Liver (tissue), 8 donors: ENCODE measurements at regions not wholly inside any gene's neighbourhood (a gene's known extent, or its start where the extent isn't known, plus 50 kb on each side); places are given as distances from the start of the nearest gene placed in this dataset.

ENCODE experiments used
- DNase-seq: peaks from one replicate; pipeline ENCODE4 v3.0.0-alpha.2; 2017; ENCODE audit warnings: low spot score
- H3K27ac ChIP-seq, 2 donors: one replicate each; pipeline ENCODE4 v1.7.0; 2013; ENCODE audit warnings: inconsistent platforms in 2 of 2, low read length in 2 of 2, control low read depth in 1 of 2, low read depth in 1 of 2, mild to moderate bottlenecking in 1 of 2
- H3K27me3 ChIP-seq, 4 donors: one replicate each; pipeline versions ENCODE4 v1.6.1 to v1.7.0; 2013; ENCODE audit warnings: low read length in 3 of 4, inconsistent platforms in 1 of 4, mild to moderate bottlenecking in 1 of 4, moderate library complexity in 1 of 4; ENCODE audit not compliant: control insufficient read depth in 4 of 4, insufficient read depth in 4 of 4
- H3K36me3 ChIP-seq, 4 donors: one replicate each; pipeline versions ENCODE4 v1.6.1 to v1.7.0; 2013; ENCODE audit warnings: low read length in 3 of 4, mild to moderate bottlenecking in 3 of 4, low read depth in 1 of 4, moderate library complexity in 1 of 4; ENCODE audit not compliant: control insufficient read depth in 4 of 4, insufficient read depth in 3 of 4
- H3K4me1 ChIP-seq, 4 donors: one replicate each; pipeline versions ENCODE4 v1.6.1 to v1.7.0; 2013; ENCODE audit warnings: low read length in 3 of 4, mild to moderate bottlenecking in 3 of 4, moderate library complexity in 1 of 4; ENCODE audit not compliant: control insufficient read depth in 4 of 4, insufficient read depth in 4 of 4
- H3K4me3 ChIP-seq, 3 donors: one replicate each; pipeline versions ENCODE4 v1.6.1 to v1.7.0; 2013; ENCODE audit warnings: low read length in 3 of 3, control low read depth in 1 of 3, low read depth in 1 of 3, mild to moderate bottlenecking in 1 of 3
- H3K9ac ChIP-seq, 2 donors: one replicate each; pipeline ENCODE4 v1.7.0; 2013; ENCODE audit warnings: low read length in 2 of 2, mild to moderate bottlenecking in 2 of 2, moderate library complexity in 2 of 2, control low read depth in 1 of 2, low read depth in 1 of 2
- H3K9me3 ChIP-seq, 4 donors: one replicate each; pipeline versions ENCODE4 v1.6.1 to v1.7.0; 2013; ENCODE audit warnings: low read length in 3 of 4; ENCODE audit not compliant: control insufficient read depth in 4 of 4
- EGR1 ChIP-seq, 2 donors: IDR thresholded peaks; 2 replicates each; pipeline ENCODE4 v1.6.1; 2016 to 2018; ENCODE audit warnings: antibody characterized with exemption in 2 of 2, low read depth in 2 of 2
- FOXA1 ChIP-seq: IDR thresholded peaks from 2 replicates; pipeline ENCODE4 v1.6.1; 2016; ENCODE audit warnings: antibody characterized with exemption
- FOXA2 ChIP-seq: IDR thresholded peaks from 2 replicates; pipeline ENCODE4 v1.6.1; 2016; ENCODE audit warnings: antibody characterized with exemption
- GABPA ChIP-seq, 2 donors: IDR thresholded peaks in 1 of 2; conservative IDR thresholded peaks in 1 of 2; 2 replicates each; pipeline ENCODE4 v1.6.1; 2016; ENCODE audit warnings: antibody characterized with exemption in 2 of 2, mild to moderate bottlenecking in 1 of 2, moderate library complexity in 1 of 2
- HNF4A ChIP-seq, 2 donors: conservative IDR thresholded peaks; 2 replicates each; pipeline ENCODE4 v1.6.1; 2016; ENCODE audit warnings: antibody characterized with exemption in 2 of 2, mild to moderate bottlenecking in 2 of 2
- HNF4G ChIP-seq: IDR thresholded peaks from 2 replicates; pipeline ENCODE4 v1.6.1; 2016; ENCODE audit warnings: antibody characterized with exemption
- JUND ChIP-seq, 2 donors: IDR thresholded peaks; 2 replicates each; pipeline ENCODE4 v1.6.1; 2016; ENCODE audit warnings: antibody characterized with exemption in 2 of 2
- NR2F2 ChIP-seq: IDR thresholded peaks from 2 replicates; pipeline ENCODE4 v1.6.1; 2016; ENCODE audit warnings: antibody characterized with exemption
- RXRA ChIP-seq, 2 donors: IDR thresholded peaks; 2 replicates each; pipeline ENCODE4 v1.6.1; 2017 to 2018; ENCODE audit warnings: antibody characterized with exemption in 2 of 2, mild to moderate bottlenecking in 1 of 2
- TAF1 ChIP-seq: conservative IDR thresholded peaks from 2 replicates; pipeline ENCODE4 v1.6.1; 2016; ENCODE audit warnings: antibody characterized with exemption, mild to moderate bottlenecking
- YY1 ChIP-seq: IDR thresholded peaks from 2 replicates; pipeline ENCODE4 v1.6.1; 2016; ENCODE audit warnings: antibody characterized with exemption, mild to moderate bottlenecking
- WGBS: extraction: QIAGEN DNeasy Blood & Tissue Kit; methylation state at CpG from one replicate; pipeline ENCODE4 v1.1.7; 2013; 5-methylcytosine and 5-hydroxymethylcytosine counted together
- TF ChIP-seq, protein P1 (sequence below): IDR thresholded peaks from 2 replicates; pipeline ENCODE4 v1.6.1; 2016; ENCODE audit warnings: antibody characterized with exemption
- TF ChIP-seq, protein P2 (sequence below): fragments of 150-350 bp; IDR thresholded peaks from 2 replicates; pipeline ENCODE4 v1.5.1; 2017; ENCODE audit warnings: improper control_type of control experiment, low read depth, low read length; ENCODE audit not compliant: missing input control
- TF ChIP-seq, protein P3 (sequence below): IDR thresholded peaks from 2 replicates; pipeline ENCODE4 v1.6.1; 2016; ENCODE audit warnings: antibody characterized with exemption, mild to moderate bottlenecking
- donor health status: healthy.
- donor health status: healthy.
- donor health status: healthy.
- donor health status: healthy.
- donor health status: healthy.

DNA sequence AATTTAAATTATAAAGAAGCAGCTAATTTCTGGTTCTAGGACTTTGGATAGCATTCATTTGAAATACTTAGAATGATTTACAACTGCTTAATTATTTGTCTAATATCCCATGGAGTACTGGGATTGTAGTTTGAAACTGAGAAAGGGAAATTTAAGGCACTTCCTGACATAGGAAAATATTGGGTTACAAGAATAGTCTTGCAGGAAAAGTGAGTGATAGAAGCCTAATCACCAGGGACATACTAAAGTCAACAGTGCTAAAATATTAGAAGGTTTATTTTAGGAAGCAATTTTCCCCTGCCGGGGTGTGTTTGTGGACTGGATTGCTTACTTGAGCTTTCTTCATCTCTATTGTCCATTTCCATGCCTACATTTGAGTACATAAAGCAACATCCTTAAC, 661.6 kb downstream of the ADGRL2 start:
- peaks cover 0 to 15% (median 8%) of the 10 kb centered on the region in 4 donors for H3K4me1 ChIP-seq
- WGBS, result 48% methylated on average over 1 of the region's 1 CpG
- TF ChIP-seq, protein P1, sequence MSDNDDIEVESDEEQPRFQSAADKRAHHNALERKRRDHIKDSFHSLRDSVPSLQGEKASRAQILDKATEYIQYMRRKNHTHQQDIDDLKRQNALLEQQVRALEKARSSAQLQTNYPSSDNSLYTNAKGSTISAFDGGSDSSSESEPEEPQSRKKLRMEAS, result no peak
- TF ChIP-seq RXRA (IDR thresholded peaks at IDR 0.05) (no peak), HNF4G (no peak), EGR1 (IDR thresholded peaks at IDR 0.05; ENCODE audit: low read depth in 2 of 2) (no peak), HNF4A (conservative IDR thresholded peaks at IDR 0.05) (no peak), FOXA1 (no peak)

DNA sequence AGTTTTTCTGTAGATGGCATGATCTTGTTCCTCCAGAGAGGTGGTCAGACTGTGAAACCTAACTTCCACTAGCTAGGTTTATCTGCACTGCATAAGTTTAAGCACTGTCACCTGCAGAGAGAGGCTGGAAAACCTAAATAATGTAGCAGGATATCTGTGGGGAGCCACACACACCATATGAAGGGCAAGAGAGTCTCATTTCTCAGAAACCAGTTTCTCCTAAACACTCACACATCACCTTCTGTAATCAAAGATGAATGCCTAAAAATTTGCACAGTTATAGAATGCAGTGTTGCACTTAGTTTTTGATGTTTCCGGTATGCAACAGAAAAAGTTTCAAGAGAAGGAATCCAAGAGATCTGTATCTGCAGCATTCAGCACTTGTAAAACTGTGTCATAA, 654.6 kb downstream of the ADGRL2 start:
- Histone ChIP-seq H3K9ac (no peak overlapping the region), H3K4me1 (no peaks in the 10 kb centered on the region), H3K4me3 (no peak overlapping the region), H3K36me3 (no peaks in the 10 kb centered on the region), H3K27ac (no peak overlapping the region), H3K9me3 (peaks cover 0 to 8% (median 3%) of the 10 kb centered on the region in 4 donors), H3K27me3 (no peaks in the 10 kb centered on the region)
- DNase-seq, result no peak
- 80% methylated on average over 1 of the region's 1 CpG for WGBS
- no peak for TF ChIP-seq GABPA (IDR thresholded peaks at IDR 0.05 in 1 of 2, conservative IDR thresholded peaks at IDR 0.05 in 1 of 2)
- TF ChIP-seq, protein P2, sequence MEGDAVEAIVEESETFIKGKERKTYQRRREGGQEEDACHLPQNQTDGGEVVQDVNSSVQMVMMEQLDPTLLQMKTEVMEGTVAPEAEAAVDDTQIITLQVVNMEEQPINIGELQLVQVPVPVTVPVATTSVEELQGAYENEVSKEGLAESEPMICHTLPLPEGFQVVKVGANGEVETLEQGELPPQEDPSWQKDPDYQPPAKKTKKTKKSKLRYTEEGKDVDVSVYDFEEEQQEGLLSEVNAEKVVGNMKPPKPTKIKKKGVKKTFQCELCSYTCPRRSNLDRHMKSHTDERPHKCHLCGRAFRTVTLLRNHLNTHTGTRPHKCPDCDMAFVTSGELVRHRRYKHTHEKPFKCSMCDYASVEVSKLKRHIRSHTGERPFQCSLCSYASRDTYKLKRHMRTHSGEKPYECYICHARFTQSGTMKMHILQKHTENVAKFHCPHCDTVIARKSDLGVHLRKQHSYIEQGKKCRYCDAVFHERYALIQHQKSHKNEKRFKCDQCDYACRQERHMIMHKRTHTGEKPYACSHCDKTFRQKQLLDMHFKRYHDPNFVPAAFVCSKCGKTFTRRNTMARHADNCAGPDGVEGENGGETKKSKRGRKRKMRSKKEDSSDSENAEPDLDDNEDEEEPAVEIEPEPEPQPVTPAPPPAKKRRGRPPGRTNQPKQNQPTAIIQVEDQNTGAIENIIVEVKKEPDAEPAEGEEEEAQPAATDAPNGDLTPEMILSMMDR, result no peak
- no peak for TF ChIP-seq JUND (IDR thresholded peaks at IDR 0.05)
- no peak for TF ChIP-seq TAF1
- no peak for TF ChIP-seq NR2F2
- no peak for TF ChIP-seq EGR1 (IDR thresholded peaks at IDR 0.05; ENCODE audit: low read depth in 2 of 2)
- TF ChIP-seq, protein P3, sequence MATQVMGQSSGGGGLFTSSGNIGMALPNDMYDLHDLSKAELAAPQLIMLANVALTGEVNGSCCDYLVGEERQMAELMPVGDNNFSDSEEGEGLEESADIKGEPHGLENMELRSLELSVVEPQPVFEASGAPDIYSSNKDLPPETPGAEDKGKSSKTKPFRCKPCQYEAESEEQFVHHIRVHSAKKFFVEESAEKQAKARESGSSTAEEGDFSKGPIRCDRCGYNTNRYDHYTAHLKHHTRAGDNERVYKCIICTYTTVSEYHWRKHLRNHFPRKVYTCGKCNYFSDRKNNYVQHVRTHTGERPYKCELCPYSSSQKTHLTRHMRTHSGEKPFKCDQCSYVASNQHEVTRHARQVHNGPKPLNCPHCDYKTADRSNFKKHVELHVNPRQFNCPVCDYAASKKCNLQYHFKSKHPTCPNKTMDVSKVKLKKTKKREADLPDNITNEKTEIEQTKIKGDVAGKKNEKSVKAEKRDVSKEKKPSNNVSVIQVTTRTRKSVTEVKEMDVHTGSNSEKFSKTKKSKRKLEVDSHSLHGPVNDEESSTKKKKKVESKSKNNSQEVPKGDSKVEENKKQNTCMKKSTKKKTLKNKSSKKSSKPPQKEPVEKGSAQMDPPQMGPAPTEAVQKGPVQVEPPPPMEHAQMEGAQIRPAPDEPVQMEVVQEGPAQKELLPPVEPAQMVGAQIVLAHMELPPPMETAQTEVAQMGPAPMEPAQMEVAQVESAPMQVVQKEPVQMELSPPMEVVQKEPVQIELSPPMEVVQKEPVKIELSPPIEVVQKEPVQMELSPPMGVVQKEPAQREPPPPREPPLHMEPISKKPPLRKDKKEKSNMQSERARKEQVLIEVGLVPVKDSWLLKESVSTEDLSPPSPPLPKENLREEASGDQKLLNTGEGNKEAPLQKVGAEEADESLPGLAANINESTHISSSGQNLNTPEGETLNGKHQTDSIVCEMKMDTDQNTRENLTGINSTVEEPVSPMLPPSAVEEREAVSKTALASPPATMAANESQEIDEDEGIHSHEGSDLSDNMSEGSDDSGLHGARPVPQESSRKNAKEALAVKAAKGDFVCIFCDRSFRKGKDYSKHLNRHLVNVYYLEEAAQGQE, result no peak
- TF ChIP-seq, protein P1, result no peak
- TF ChIP-seq HNF4A (conservative IDR thresholded peaks at IDR 0.05), result no peak
- TF ChIP-seq YY1, result no peak
- TF ChIP-seq FOXA2, result no peak
- TF ChIP-seq RXRA (IDR thresholded peaks at IDR 0.05), result no peak

More for the DNA sequence above, 661.6 kb downstream of the ADGRL2 start:
- no peaks in the 10 kb centered on the region for H3K9me3 ChIP-seq
- H3K36me3 ChIP-seq, result no peaks in the 10 kb centered on the region
- H3K27me3 ChIP-seq, result no peaks in the 10 kb centered on the region
- no peak overlapping the region for H3K27ac ChIP-seq
- DNase-seq, result no peak
- no peak overlapping the region for H3K9ac ChIP-seq
- H3K4me3 ChIP-seq, result no peak overlapping the region
